Esophagus muscularis mucosa (tissue), 3 donors: ENCODE measurements at regions not wholly inside any gene's neighbourhood (a gene's known extent, or its start where the extent isn't known, plus 50 kb on each side); places are given as distances from the start of the nearest gene placed in this dataset.

Experiments
- EP300 ChIP-seq: sonication (generic); formaldehyde crosslinking; IDR thresholded peaks from one replicate; pipeline ENCODE4 v1.6.1; 2017; ENCODE audit warnings: antibody characterized with exemption
- TF ChIP-seq, protein P1 (sequence below), 3 experiments: fragments of 200-600 bp in 2 of 3; fragments of 450-650 bp in 1 of 3; sonication (generic) in 2 of 3; IDR thresholded peaks; one replicate each; pipeline ENCODE4 v1.5.1; 2017 to 2019; ENCODE audit warnings: antibody characterized with exemption in 3 of 3, mild to moderate bottlenecking in 2 of 3, moderate library complexity in 1 of 3

- no peak for TF ChIP-seq EP300
- TF ChIP-seq, protein P1, sequence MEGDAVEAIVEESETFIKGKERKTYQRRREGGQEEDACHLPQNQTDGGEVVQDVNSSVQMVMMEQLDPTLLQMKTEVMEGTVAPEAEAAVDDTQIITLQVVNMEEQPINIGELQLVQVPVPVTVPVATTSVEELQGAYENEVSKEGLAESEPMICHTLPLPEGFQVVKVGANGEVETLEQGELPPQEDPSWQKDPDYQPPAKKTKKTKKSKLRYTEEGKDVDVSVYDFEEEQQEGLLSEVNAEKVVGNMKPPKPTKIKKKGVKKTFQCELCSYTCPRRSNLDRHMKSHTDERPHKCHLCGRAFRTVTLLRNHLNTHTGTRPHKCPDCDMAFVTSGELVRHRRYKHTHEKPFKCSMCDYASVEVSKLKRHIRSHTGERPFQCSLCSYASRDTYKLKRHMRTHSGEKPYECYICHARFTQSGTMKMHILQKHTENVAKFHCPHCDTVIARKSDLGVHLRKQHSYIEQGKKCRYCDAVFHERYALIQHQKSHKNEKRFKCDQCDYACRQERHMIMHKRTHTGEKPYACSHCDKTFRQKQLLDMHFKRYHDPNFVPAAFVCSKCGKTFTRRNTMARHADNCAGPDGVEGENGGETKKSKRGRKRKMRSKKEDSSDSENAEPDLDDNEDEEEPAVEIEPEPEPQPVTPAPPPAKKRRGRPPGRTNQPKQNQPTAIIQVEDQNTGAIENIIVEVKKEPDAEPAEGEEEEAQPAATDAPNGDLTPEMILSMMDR (IDR thresholded peaks at IDR 0.05) = no peak
Measured at GRCh38 chr6:14047151-14047740, 70.3 kb upstream of the CD83 start.
